ENCODE measurements at regions not wholly inside any gene's neighbourhood (a gene's known extent, or its start where the extent isn't known, plus 50 kb on each side); places are given as distances from the start of the nearest gene placed in this dataset.

DNA sequence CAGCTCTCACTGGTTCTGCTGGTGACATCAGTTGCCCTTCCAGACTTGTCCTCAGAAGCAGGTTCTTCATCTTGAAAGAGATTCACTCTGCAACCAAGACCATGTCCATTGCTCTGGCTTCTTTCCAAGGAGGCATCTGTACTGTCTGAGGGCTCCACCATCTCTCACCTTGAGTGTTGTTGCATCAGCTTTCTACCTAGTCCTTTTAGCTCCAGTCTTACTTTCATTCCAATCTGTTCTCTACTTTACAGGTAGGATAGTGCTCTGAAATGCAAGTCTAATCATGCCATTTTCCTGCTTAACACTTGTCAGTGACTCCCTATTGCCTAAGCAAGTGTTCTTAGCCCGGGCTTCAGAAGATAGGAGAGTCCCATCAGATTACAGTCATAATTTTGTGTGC, 117.7 kb downstream of the EN1 start:
- TF ChIP-seq POLR2AphosphoS5 (IDR thresholded peaks at IDR 0.05) (no peak), EZH2 (IDR thresholded peaks at IDR 0.05; ENCODE audit: borderline replicate concordance, insufficient read depth, low read length, poor library complexity, severe bottlenecking) (no peak), EP300 (conservative IDR thresholded peaks at IDR 0.05; ENCODE audit: poor library complexity, severe bottlenecking) (no peak)
- TF ChIP-seq, protein P1, sequence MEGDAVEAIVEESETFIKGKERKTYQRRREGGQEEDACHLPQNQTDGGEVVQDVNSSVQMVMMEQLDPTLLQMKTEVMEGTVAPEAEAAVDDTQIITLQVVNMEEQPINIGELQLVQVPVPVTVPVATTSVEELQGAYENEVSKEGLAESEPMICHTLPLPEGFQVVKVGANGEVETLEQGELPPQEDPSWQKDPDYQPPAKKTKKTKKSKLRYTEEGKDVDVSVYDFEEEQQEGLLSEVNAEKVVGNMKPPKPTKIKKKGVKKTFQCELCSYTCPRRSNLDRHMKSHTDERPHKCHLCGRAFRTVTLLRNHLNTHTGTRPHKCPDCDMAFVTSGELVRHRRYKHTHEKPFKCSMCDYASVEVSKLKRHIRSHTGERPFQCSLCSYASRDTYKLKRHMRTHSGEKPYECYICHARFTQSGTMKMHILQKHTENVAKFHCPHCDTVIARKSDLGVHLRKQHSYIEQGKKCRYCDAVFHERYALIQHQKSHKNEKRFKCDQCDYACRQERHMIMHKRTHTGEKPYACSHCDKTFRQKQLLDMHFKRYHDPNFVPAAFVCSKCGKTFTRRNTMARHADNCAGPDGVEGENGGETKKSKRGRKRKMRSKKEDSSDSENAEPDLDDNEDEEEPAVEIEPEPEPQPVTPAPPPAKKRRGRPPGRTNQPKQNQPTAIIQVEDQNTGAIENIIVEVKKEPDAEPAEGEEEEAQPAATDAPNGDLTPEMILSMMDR (IDR thresholded peaks at IDR 0.05; ENCODE audit: poor library complexity, severe bottlenecking): no peak
- TF ChIP-seq, protein P2, sequence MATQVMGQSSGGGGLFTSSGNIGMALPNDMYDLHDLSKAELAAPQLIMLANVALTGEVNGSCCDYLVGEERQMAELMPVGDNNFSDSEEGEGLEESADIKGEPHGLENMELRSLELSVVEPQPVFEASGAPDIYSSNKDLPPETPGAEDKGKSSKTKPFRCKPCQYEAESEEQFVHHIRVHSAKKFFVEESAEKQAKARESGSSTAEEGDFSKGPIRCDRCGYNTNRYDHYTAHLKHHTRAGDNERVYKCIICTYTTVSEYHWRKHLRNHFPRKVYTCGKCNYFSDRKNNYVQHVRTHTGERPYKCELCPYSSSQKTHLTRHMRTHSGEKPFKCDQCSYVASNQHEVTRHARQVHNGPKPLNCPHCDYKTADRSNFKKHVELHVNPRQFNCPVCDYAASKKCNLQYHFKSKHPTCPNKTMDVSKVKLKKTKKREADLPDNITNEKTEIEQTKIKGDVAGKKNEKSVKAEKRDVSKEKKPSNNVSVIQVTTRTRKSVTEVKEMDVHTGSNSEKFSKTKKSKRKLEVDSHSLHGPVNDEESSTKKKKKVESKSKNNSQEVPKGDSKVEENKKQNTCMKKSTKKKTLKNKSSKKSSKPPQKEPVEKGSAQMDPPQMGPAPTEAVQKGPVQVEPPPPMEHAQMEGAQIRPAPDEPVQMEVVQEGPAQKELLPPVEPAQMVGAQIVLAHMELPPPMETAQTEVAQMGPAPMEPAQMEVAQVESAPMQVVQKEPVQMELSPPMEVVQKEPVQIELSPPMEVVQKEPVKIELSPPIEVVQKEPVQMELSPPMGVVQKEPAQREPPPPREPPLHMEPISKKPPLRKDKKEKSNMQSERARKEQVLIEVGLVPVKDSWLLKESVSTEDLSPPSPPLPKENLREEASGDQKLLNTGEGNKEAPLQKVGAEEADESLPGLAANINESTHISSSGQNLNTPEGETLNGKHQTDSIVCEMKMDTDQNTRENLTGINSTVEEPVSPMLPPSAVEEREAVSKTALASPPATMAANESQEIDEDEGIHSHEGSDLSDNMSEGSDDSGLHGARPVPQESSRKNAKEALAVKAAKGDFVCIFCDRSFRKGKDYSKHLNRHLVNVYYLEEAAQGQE (IDR thresholded peaks at IDR 0.05; ENCODE audit: borderline replicate concordance): no peak
